GM18870 (cell line): ENCODE measurements at regions not wholly inside any gene's neighbourhood (a gene's known extent, or its start where the extent isn't known, plus 50 kb on each side); places are given as distances from the start of the nearest gene placed in this dataset.

Source experiments
- ATAC-seq: cut with Tn5 transposase; IDR thresholded peaks from one replicate; pipeline ENCODE4 v1.9.1; 2021; ENCODE audit warnings: moderate library complexity; ENCODE audit not compliant: unreplicated experiment

DNA sequence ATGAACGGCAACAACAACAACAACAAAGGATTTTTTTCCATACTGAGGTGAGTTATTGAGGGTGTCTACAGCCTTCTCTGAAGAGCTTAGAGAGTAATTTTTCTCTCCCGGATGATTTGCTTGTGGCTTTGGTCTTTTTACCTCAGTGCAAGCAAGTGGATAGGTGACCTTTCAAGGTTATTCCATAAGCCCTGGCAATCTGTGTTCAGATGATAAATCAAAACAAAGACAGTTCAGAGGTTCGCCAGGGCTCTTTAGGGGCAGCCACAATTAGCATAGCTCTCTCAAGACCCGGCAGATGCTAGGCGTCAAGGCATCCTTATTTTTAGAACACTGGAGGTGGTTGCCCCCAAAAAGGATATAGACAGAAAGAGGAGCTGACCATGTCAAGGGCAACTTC lies 417.9 kb upstream of the C9orf72 start:
- ATAC-seq: no peak

DNA sequence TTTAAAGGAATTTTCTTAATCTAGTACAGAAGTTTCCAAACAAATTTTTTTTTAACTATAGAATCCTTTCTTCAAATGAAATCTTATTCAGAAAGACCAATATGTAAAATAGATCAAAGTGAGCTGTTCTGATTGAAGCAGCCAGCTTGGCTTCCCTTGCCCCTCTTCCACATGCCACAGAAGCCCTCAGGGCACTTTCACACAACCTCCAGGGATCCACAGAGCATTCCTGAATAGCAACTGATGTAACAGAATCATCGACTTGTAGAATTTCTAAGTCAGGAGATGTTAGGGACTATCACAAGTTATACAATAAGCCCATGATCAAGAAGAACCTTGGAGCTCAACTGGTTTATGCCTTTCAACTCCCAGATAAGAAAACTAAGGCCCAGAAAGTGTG lies 427.8 kb upstream of the C9orf72 start:
- ATAC-seq: no peak

DNA sequence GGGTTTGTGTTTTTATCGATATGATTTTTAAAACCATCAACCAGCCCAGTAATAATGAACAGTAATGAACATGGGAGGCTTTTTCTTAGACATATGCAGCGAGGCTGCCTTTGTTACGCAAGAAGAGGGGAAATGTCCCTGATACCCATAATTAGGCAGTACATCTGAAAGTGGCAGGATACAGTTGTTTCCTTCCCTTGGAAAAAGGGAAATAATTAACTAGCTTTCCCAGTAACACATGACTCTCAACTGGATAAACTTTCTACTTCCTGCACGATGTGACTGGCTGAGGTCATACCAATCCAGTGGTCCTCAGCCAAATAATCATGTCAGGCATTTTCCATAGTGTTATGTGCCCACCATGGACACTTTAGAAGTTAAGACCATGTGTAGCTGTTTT lies 431.6 kb upstream of the C9orf72 start:
- no peak for ATAC-seq

DNA sequence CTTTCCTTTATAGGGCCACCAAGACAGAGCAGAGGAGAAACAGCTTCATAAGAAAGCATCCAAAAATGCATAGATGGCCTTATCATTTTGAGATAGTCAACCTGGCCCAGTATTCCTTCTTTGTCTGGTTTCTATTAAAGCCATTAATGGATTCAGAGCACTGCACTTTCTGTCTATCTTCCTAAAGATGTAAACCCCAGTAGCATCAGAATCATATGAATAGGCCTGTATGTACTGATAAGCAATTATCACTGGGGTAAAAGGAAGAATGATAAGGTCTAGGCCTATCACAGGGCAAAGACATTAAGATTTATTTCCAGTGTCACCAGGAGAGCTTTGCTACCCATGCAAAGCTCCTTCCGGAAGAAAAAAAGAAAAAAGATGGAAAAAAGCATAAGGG lies 432.5 kb upstream of the C9orf72 start:
- ATAC-seq: no peak

DNA sequence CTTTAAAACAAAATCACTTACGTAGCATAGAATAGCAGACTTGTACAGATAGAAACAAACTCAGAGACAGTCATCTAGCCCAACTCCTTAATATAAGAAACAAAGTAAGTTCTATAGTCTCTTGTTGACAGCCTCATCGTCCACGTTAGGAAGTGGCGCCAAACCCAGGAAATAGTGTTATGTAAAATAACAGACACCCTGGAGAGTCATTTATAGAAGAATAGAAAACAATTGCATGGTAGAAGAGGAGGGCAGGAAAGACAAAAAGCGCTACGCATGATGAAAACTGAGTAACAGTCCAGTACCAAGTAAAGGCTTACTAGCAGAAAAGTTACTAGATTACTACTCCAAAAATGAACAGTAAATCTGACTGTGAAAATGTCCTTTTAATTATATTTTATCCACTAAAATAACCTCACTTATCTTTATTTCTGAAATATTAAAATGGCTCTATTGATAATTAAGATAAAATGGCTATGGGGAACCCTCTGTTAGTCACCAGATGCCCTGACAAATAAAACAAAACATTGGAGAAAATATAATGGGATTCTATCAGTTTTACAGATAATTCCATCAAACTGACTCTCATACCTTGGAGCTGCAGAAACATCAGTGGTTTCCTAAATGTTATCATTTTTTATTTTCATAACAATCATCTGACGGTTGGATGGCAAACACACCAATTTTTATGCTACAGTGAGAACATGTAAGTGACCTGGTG lies 434.0 kb upstream of the C9orf72 start:
- no peak for ATAC-seq

DNA sequence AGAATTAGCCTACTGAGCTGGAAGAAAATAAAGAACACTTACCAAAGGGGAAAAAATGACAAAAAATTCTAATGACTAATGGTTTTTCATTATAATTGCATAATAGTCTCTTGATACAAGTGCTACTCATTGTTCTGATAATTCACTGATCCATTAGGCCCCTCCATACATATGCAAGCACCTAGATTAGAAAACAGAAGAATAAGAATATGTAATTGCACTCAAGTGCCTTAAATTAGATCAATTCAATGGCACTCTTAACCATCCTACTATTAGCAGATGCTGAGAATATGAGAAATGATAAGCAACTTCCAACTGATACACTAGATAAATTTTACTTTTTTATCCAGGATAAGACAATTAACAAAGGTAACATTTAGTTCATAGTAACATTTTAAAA lies 440.9 kb upstream of the C9orf72 start:
- ATAC-seq: no peak

DNA sequence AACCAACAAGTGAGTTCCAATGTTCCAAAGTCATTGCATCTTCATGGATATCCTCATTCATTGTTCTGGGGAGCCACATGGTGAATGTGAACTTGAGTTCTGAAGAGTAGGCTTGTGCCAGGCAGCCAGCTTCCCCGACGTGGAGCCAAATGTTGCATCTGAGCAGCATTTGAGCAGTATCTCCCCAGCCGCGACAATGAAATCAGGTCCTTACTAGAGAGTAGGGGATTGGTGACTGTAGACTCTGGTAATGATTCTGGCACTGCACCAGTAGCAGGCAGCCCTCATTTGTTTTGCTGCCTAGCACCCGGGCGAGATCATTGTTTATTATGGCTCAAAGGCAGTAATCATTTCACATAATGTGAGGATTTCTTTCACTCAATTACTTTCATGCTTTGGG lies 451.4 kb upstream of the C9orf72 start:
- ATAC-seq: no peak

DNA sequence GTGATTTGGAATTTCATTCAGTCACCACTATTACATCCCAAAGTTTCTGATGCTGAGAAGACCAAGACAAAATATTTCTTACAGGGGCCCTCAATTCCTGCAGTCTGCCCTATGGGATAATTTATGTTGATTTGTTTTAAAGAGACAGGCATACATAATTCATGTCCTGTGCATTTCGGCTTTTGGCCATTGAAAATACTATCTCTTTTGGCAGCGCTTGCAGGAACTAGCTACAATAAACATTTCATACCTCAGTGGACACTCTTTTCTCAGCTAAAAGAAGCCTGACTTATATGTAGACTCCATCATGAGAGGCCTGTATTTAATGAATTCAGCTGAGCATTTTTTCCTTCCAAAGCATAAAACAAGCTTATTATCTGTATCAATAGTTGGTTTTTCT lies 451.9 kb upstream of the C9orf72 start:
- no peak for ATAC-seq

DNA sequence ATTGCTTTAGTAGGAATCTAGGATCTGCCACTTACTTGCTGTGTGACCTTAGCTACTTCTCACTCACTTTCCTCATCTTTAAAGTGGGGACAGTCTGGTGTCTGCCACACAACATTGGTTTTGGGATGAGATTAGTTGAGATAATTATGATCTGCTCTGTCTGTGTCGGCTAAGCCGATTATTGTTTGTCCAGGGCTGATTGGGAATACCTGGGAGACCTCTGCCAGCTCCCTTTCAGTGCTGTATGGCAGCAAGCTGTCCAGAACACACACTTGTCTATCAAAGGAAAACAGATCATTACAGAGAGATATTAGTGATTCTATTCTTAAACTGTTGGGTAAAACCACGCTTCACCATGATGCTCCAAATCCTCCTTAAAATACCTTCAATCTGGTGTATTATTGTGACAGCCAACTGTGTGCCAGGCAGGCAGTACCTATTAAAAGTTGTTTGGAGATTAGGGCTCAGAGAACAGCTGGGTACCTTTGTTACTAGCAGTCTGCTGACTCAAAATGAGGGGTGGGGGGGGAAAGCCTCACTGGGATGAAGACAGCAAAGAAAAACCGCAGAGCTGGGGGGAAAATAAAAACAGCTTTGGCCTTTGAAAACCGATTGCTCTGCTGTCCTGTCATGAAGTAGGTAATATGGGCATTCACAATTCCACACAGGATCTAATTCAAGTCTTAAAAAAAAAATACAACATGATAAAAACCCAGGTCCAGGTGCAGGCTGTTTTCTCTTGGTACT lies 458.4 kb upstream of the C9orf72 start:
- ATAC-seq: no peak

DNA sequence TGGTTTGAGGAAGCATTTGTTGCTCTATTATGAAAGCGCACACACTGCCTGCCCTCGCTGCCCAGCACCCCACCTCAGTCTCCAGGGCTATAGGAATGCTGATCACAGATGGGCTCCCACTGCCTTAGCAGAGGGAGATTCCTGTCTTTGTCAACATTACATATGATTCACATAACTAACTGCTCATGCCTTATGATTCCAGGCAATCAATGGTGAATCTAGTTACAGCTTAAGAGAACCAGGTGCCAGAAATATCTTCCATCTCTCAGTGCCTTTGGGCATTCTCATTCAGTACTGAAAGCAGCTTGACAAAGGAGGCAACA lies 458.9 kb upstream of the C9orf72 start:
- no peak for ATAC-seq

DNA sequence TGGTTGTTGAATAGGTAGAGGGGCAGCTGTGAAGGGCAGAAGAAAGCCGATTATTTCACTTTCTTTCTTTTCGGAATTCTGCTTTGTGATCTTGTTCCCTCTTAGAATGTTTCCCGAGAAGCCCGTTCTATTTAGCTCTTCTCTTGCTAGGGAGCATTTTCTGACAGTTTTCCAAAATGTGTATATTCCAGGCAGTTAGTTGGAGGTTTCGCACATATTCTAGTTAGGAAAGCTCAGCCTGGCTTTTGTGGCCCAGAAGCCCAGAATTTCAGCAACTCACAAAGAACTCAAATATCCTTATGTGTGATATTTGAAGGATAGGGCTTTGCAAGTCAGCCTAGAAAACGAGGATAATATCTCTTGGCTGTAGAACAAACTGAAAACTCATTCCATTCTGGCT lies 461.0 kb upstream of the C9orf72 start:
- ATAC-seq: no peak

DNA sequence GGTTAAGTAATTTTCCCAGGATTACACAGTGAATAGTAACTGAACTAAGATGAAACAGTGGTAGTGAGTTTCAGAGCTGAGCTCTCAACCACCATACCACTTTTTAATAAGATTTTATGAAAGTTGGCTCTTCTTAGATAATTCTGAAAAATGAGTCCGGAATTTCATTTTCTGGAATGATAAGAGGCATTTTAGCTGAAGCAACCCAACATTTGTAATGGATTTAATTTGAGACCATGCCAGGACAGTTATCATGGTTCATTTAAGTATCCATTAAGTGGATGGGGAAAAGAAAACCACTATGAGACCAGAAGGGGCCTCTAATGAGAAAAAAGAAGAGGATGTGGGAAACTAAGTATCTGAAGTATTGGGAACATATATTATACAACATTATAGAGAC lies 464.7 kb upstream of the C9orf72 start:
- no peak for ATAC-seq

DNA sequence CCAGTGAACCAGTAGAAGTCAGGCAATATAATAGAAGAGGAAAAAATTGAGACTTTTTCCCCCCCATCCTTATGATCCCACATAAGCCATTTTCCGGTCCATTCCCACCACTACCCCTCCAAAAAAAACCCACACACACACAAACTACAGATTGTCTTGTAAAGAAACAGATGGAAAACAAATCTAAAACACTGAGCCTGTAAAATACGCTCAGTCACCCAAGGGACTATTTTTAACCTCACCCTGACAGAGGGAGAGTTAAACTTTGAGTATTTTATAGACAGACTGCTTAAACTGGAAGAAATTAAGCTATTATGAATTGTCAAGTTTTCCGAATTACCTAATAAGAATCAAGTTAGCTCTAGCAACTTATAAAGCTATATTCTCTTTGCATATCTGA lies 471.8 kb upstream of the C9orf72 start:
- ATAC-seq: no peak

DNA sequence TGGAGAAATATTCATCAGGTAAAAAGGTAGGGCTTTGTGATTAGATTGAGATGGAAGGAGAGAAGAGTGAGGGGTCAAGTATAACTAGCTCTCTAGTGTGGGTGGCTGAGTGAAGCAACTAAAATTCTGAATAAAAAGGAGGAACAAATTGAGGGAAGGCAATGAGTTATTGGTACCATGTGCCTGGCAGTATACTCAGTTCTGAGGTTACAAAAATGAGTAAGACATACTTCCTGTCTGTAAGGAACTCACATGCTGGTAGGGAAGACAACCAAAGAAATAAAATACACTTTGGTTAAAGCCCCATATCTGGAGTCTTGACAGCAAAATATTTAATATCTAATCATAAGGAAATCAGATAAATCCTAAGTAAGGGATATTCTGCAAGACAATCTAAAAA lies 476.8 kb upstream of the C9orf72 start:
- no peak for ATAC-seq

DNA sequence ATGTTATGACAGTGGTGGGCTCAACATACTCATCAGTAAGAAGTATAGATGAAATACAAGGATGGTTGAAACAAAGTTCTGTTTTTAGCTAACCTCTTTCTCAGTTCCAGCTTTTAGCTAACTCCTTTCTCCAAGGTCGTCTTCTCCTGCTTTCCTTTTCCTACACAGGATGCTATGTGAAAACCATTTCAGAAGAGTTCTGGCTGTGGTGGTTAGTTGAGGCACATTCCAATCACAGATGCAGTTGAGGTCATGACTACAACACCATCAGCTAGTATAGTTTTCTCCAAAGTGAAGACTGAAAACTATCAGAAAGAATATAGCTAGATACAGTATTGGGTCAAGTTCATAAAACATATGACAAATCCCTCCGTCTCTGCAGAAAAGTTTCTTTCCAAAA lies 477.7 kb upstream of the C9orf72 start:
- ATAC-seq: no peak

DNA sequence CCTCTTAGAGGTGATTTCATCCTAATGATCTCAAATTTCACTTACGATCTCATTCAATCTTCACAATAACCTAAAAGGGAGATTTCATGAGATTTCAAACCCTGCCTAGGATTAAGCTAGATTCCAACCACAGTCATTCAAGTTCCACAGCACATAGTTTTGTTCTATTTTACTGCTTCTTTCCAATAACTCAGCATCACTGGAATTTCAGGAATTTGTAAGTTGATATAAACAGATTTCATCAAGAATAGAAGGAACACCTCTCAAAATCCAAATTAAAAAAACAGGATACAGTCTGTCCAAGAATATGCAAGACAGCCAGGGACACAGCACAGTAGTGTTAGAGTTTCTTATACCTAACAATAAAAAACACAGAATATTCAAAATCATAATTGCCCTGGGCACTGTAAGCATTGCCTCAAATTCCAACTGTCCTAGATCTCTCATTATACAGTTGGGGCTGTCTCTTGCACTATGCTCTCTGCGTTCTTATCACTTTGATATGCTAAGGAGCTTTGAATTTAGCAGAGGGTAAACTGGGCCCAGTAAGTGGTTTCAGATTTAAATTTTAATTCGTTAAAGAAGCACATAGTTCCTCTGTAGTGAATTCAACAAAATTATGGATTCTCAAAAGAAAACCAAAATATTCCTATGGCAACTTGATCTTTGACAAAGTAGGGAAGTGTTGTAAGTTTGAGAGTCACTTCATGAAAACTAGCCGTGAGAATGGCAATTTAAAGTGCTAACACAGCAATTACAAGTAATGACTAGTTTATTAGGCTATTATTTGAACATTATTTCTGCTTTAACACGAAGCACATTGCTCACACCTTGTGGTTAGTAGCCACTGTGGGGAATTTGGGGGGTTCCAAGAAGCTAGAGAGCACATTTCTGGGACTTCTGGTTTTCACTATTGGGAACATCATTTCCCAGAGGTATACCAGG lies 478.6 kb upstream of the C9orf72 start:
- ATAC-seq: no peak

DNA sequence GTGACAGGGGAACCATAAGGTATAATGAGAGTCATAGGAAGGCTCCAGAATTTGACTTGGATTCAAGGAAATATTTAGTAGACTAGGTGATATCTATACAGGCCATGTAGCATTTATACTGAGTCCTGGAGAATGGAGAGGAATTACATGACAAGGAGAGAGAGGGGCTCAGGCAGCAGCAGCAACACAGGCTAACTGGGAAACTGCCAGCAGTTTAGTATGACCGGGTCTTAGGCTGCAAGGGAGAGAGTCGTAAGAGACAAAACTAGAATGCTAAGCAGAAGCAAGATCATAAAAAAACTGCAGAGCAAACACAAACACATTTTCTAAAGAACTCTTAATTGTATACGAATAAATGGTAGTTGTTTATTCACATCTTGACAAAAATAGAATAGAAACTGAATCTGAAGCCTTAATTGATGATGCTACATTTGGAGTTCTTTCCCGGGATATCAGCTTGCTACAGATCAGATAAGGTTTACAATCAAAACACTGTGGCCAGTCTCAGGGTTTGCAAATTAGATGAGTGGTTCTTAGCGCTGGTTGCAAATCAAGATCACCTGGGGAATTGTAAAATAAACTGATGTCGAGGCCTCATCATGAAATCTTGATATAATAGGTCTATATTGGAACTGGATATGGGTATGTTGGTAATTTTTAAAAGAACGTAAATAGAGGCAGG lies 480.0 kb upstream of the C9orf72 start:
- no peak for ATAC-seq

DNA sequence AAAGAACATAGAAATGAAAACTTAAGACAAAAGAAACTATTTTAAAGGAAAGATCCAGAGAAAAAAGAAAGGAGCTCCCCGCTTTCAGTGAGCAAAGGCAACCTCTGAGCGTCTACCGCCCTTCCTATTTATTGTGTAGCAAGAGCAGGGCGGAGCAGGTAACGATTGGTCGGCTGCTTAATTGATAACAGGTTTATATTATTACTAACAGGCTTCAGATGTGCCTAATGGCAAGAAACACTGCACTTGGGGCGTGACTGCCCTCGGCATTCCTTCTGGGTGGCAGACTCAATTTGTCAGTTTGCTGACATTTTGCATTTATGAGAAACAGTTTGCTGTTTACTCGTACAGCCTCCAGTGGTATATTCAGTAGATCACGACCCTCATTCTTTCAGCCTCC lies 482.7 kb upstream of the C9orf72 start:
- no peak for ATAC-seq

DNA sequence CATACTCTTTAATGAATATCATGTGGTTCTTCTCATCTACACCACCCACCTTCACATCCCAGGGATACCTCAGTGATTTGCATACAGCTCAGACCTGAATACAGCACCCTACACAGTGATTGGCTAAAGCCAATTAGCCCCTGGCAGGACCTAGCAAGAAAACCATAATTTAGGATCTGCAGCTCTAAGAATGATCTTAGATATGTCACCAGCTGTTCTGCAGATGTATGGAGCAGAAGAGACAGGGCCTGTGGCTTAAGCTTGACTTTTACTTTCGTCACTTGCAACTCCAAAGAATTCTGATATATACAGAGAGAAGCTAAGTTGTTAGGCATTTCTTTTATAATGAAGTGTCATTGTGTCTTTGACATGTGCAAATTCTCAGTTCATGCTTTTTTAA lies 483.2 kb upstream of the C9orf72 start:
- no peak for ATAC-seq

DNA sequence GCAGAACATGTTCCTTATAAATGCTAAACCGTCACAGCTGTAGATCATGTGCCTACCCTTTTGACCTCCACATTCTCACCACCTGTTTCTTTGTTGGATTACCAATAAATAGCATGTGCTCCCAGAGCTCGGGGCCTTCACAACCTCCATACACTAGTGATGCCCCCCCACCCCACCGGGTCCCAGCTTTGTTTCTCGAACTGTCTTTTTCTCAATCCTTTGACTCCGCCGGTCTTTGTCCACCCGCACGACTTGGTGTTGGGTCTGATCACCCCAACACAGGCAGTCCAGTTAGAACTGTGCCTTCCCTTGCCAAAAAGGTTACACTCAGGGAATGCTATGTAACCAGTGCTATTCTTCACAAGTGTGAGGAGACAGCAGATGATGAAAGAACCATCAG lies 485.9 kb upstream of the C9orf72 start:
- ATAC-seq: no peak

DNA sequence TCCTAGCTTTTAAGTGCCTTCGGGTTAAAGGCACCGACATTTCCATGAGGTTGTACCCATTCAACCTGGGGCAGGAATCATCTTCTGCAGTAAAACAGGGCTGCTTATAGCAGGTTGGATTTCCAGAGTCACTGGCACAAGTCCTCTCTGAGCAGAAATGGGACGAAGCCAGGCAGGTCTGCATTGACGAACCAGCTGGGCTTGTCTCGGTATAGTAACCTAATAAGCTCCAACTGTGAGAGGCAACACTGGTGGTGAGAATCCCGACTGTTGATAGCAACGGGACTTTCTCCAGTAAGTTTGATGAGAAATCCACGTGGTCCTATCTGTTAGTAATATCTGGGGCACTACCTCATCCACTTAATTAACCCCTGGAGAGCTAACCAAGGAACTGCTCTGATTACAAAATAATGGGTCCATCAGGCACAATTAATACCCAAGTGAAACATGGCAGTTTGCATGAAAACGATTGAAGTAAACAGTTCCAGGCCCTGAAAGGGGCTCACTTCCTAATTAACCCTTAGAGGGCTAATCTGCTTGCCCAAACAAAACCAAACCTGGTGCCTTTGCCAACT lies 491.0 kb upstream of the C9orf72 start:
- no peak for ATAC-seq
